ENCODE measurements at regions not wholly inside any gene's neighbourhood (a gene's known extent, or its start where the extent isn't known, plus 50 kb on each side); places are given as distances from the start of the nearest gene placed in this dataset.

DNA sequence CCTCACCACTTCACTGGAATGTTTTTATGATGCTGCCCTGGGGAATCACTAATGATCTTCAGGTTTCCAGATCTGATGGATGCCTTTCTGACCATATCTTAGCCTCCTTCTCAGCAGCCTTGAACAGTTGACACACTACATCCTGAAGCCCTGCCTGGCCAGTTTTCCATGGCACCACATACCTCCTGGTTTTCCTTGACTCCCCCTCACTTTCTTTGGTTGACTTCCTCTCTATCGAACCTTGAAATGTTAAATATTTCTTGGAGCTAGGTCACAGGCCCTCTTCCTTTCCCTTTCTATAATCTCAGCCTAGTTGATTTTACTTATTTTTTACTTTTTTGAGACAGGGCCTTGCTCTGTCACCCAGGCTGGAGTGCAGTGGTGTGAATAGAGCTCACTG, 108.8 kb upstream of the CDK1 start:
- TF ChIP-seq, protein P1, sequence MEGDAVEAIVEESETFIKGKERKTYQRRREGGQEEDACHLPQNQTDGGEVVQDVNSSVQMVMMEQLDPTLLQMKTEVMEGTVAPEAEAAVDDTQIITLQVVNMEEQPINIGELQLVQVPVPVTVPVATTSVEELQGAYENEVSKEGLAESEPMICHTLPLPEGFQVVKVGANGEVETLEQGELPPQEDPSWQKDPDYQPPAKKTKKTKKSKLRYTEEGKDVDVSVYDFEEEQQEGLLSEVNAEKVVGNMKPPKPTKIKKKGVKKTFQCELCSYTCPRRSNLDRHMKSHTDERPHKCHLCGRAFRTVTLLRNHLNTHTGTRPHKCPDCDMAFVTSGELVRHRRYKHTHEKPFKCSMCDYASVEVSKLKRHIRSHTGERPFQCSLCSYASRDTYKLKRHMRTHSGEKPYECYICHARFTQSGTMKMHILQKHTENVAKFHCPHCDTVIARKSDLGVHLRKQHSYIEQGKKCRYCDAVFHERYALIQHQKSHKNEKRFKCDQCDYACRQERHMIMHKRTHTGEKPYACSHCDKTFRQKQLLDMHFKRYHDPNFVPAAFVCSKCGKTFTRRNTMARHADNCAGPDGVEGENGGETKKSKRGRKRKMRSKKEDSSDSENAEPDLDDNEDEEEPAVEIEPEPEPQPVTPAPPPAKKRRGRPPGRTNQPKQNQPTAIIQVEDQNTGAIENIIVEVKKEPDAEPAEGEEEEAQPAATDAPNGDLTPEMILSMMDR (IDR thresholded peaks at IDR 0.05), result no peak
- TF ChIP-seq POLR2A (IDR thresholded peaks at IDR 0.05), result no peak
